ENCODE measurements at regions not wholly inside any gene's neighbourhood (a gene's known extent, or its start where the extent isn't known, plus 50 kb on each side); places are given as distances from the start of the nearest gene placed in this dataset.

DNA sequence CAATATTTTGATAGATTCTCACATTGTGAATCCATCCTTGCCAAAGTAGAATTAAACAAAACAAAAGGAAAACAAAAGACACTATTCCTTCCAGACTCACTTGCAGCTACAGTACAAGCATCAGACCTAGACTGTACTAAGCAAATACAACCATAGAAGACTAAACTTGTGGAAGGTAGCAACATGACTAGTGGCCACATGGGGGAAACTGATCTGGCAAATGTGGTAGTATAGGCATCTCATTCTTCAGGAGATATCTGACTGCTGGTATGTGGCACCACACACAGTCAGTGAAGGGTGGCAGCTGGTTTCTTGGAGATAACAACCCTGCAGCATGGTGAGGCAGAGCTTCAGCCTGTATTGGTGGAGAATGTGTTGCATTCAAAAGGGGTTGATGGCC lies 81.0 kb upstream of the ACVR2A start:
- H3K27me3 ChIP-seq (ENCODE audit: control insufficient read depth in 3 of 3, insufficient read depth in 3 of 3, low read length in 3 of 3), result no peaks in the 10 kb centered on the region
- no peak overlapping the region for H3K4me3 ChIP-seq (ENCODE audit: low read length in 3 of 3)

DNA sequence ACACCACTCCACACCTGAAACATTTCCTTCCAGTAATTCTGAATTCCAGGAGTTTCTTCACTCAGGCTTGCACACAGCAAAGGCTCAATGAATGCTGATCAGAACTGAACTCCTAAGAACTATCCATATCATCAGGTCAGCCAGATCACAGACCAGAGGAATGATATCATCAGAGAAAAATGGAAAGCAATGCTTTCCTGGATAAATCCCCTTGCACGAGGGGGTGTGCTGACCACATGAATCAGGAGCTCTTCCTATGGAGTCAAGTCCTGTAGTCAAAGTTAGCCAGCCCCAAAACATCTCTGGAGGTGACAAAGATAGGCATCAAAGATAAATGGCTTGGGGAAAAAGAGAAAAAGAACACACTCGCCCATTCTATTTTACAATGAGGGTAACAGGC lies 83.8 kb upstream of the ACVR2A start:
- H3K9me3 ChIP-seq (ENCODE audit: control insufficient read depth in 3 of 3, low read length in 3 of 3), result no peaks in the 10 kb centered on the region
- no peak overlapping the region for H3K9ac ChIP-seq (ENCODE audit: low read depth in 1 of 3, low read length in 3 of 3)
- H3K27ac ChIP-seq (ENCODE audit: low read depth, low read length), result no peak overlapping the region
- no peak overlapping the region for H3K4me3 ChIP-seq (ENCODE audit: low read length in 3 of 3)
- H3K4me1 ChIP-seq (ENCODE audit: control insufficient read depth in 3 of 3, insufficient read depth in 3 of 3, low read length in 3 of 3), result no peaks in the 10 kb centered on the region
- no peaks in the 10 kb centered on the region for H3K27me3 ChIP-seq (ENCODE audit: control insufficient read depth in 3 of 3, insufficient read depth in 3 of 3, low read length in 3 of 3)
- no peaks in the 10 kb centered on the region for H3K36me3 ChIP-seq (ENCODE audit: control insufficient read depth in 3 of 3, insufficient read depth in 3 of 3, low read length in 3 of 3)

More for the DNA sequence above, 81.0 kb upstream of the ACVR2A start:
- H3K36me3 ChIP-seq (ENCODE audit: control insufficient read depth in 3 of 3, insufficient read depth in 3 of 3, low read length in 3 of 3), result no peaks in the 10 kb centered on the region
- H3K4me1 ChIP-seq (ENCODE audit: control insufficient read depth in 3 of 3, insufficient read depth in 3 of 3, low read length in 3 of 3), result no peaks in the 10 kb centered on the region
- H3K9ac ChIP-seq (ENCODE audit: low read depth in 1 of 3, low read length in 3 of 3), result no peak overlapping the region
- no peak overlapping the region for H3K27ac ChIP-seq (ENCODE audit: low read depth, low read length)
- no peaks in the 10 kb centered on the region for H3K9me3 ChIP-seq (ENCODE audit: control insufficient read depth in 3 of 3, low read length in 3 of 3)

DNA sequence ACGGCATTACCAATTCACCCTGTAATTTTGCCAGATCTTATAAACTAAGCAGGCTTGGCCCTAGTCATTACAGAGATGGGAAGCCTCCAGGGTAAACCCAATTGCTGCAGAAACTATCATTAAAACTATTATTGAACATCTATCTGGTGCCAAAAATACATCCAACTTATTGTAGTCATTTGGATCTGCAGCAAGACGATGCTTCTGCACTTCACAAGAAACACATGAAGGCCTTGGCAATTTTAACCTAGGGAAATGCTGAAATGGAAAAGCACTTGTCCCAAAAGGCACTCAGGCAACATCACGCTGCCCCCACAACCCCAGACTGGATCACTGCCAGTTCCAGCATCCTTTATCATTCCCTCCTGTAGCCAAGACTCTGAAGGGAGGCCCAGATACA lies 85.3 kb upstream of the ACVR2A start:
- no peaks in the 10 kb centered on the region for H3K27me3 ChIP-seq (ENCODE audit: control insufficient read depth in 3 of 3, insufficient read depth in 3 of 3, low read length in 3 of 3)
- no peak overlapping the region for H3K4me3 ChIP-seq (ENCODE audit: low read length in 3 of 3)
- H3K27ac ChIP-seq (ENCODE audit: low read depth, low read length), result no peak overlapping the region
- no peaks in the 10 kb centered on the region for H3K4me1 ChIP-seq (ENCODE audit: control insufficient read depth in 3 of 3, insufficient read depth in 3 of 3, low read length in 3 of 3)
- no peaks in the 10 kb centered on the region for H3K36me3 ChIP-seq (ENCODE audit: control insufficient read depth in 3 of 3, insufficient read depth in 3 of 3, low read length in 3 of 3)
- no peaks in the 10 kb centered on the region for H3K9me3 ChIP-seq (ENCODE audit: control insufficient read depth in 3 of 3, low read length in 3 of 3)
- H3K9ac ChIP-seq (ENCODE audit: low read depth in 1 of 3, low read length in 3 of 3), result no peak overlapping the region

DNA sequence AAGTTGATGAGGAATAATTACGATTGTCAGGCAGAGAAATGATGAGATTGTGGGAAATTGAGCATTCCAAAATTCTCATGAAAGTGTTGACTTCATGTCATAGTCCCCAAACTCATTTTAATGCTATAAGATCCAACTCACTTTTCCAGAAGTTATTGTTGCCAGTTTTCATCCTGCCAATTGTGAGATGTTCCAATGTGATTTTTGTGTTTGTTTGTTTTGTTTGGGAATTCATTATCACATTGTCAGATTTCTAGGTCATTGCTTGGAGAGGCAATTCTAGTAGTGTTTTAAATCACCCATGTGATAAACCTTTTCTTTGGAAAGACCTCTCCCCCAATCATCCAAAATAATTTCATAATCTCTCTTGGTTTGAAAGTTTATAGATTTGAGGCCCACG lies 86.0 kb upstream of the ACVR2A start:
- H3K27ac ChIP-seq (ENCODE audit: low read depth, low read length), result no peak overlapping the region
- H3K36me3 ChIP-seq (ENCODE audit: control insufficient read depth in 3 of 3, insufficient read depth in 3 of 3, low read length in 3 of 3), result no peaks in the 10 kb centered on the region
- no peaks in the 10 kb centered on the region for H3K4me1 ChIP-seq (ENCODE audit: control insufficient read depth in 3 of 3, insufficient read depth in 3 of 3, low read length in 3 of 3)
- H3K9ac ChIP-seq (ENCODE audit: low read depth in 1 of 3, low read length in 3 of 3), result no peak overlapping the region
- H3K9me3 ChIP-seq (ENCODE audit: control insufficient read depth in 3 of 3, low read length in 3 of 3), result no peaks in the 10 kb centered on the region
- no peak overlapping the region for H3K4me3 ChIP-seq (ENCODE audit: low read length in 3 of 3)
- H3K27me3 ChIP-seq (ENCODE audit: control insufficient read depth in 3 of 3, insufficient read depth in 3 of 3, low read length in 3 of 3), result no peaks in the 10 kb centered on the region

- Histone ChIP-seq H3K9ac (ENCODE audit: low read depth in 1 of 3, low read length in 3 of 3) (no peak overlapping the region), H3K36me3 (ENCODE audit: control insufficient read depth in 3 of 3, insufficient read depth in 3 of 3, low read length in 3 of 3) (no peaks in the 10 kb centered on the region), H3K4me3 (ENCODE audit: low read length in 3 of 3) (no peak overlapping the region), H3K4me1 (ENCODE audit: control insufficient read depth in 3 of 3, insufficient read depth in 3 of 3, low read length in 3 of 3) (no peaks in the 10 kb centered on the region), H3K9me3 (ENCODE audit: control insufficient read depth in 3 of 3, low read length in 3 of 3) (no peaks in the 10 kb centered on the region), H3K27ac (ENCODE audit: low read depth, low read length) (no peak overlapping the region), H3K27me3 (ENCODE audit: control insufficient read depth in 3 of 3, insufficient read depth in 3 of 3, low read length in 3 of 3) (no peaks in the 10 kb centered on the region)
Measured at GRCh38 chr2:147756069-147756468, 88.8 kb upstream of the ACVR2A start.

DNA sequence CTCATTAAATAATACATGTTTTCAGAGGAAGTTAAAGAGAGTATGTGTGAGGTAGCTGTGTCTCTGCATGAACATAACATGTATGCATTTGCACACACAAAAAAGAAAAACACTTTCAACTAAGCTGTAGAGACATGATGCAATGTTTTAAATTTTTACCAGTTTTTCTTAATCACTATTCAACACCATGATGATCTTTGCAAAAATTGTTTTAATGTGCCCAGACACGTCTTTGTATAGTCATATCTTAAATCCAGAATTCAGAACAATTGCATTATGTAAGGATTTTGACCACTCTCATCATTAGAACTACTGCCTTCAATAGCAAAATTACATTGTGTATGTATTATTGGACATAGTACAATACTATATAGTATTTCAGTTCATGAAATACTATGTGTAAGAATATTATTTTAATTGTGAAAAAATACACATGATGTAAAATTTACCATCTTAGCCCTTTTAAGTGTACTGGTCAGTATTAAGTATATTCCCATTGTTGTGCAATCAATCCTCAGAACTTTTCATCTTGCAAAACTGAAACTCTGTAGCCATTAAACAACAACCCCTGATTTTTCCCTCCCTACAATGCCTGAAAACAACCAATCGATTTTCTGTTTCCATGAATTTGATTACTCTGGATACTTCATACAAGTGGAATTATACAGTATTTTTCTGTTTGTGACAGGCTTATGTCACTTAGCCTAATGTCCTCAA lies 104.5 kb upstream of the ACVR2A start:
- Histone ChIP-seq H3K36me3 (ENCODE audit: control insufficient read depth in 3 of 3, insufficient read depth in 3 of 3, low read length in 3 of 3) (no peaks in the 10 kb centered on the region), H3K27me3 (ENCODE audit: control insufficient read depth in 3 of 3, insufficient read depth in 3 of 3, low read length in 3 of 3) (no peaks in the 10 kb centered on the region), H3K4me3 (ENCODE audit: low read length in 3 of 3) (no peak overlapping the region), H3K27ac (ENCODE audit: low read depth, low read length) (no peak overlapping the region), H3K9ac (ENCODE audit: low read depth in 1 of 3, low read length in 3 of 3) (no peak overlapping the region), H3K9me3 (ENCODE audit: control insufficient read depth in 3 of 3, low read length in 3 of 3) (no peaks in the 10 kb centered on the region), H3K4me1 (ENCODE audit: control insufficient read depth in 3 of 3, insufficient read depth in 3 of 3, low read length in 3 of 3) (no peaks in the 10 kb centered on the region)

- Histone ChIP-seq H3K4me3 (ENCODE audit: low read length in 3 of 3) (no peak overlapping the region), H3K27ac (ENCODE audit: low read depth, low read length) (no peak overlapping the region), H3K36me3 (ENCODE audit: control insufficient read depth in 3 of 3, insufficient read depth in 3 of 3, low read length in 3 of 3) (no peaks in the 10 kb centered on the region), H3K9ac (ENCODE audit: low read depth in 1 of 3, low read length in 3 of 3) (no peak overlapping the region), H3K4me1 (ENCODE audit: control insufficient read depth in 3 of 3, insufficient read depth in 3 of 3, low read length in 3 of 3) (no peaks in the 10 kb centered on the region), H3K9me3 (ENCODE audit: control insufficient read depth in 3 of 3, low read length in 3 of 3) (no peaks in the 10 kb centered on the region), H3K27me3 (ENCODE audit: control insufficient read depth in 3 of 3, insufficient read depth in 3 of 3, low read length in 3 of 3) (no peaks in the 10 kb centered on the region)
Measured at GRCh38 chr2:147739508-147739907, 105.3 kb upstream of the ACVR2A start.

GRCh38 chr2:147718831-147719230 lies 126.0 kb upstream of the ACVR2A start:
- H3K4me1 ChIP-seq (ENCODE audit: control insufficient read depth in 3 of 3, insufficient read depth in 3 of 3, low read length in 3 of 3), result no peaks in the 10 kb centered on the region
- no peak overlapping the region for H3K4me3 ChIP-seq (ENCODE audit: low read length in 3 of 3)
- no peak overlapping the region for H3K9ac ChIP-seq (ENCODE audit: low read depth in 1 of 3, low read length in 3 of 3)
- no peaks in the 10 kb centered on the region for H3K36me3 ChIP-seq (ENCODE audit: control insufficient read depth in 3 of 3, insufficient read depth in 3 of 3, low read length in 3 of 3)
- H3K9me3 ChIP-seq (ENCODE audit: control insufficient read depth in 3 of 3, low read length in 3 of 3), result no peaks in the 10 kb centered on the region
- no peaks in the 10 kb centered on the region for H3K27me3 ChIP-seq (ENCODE audit: control insufficient read depth in 3 of 3, insufficient read depth in 3 of 3, low read length in 3 of 3)
- no peak overlapping the region for H3K27ac ChIP-seq (ENCODE audit: low read depth, low read length)

GRCh38 chr2:147716906-147717305 lies 127.9 kb upstream of the ACVR2A start:
- Histone ChIP-seq H3K36me3 (ENCODE audit: control insufficient read depth in 3 of 3, insufficient read depth in 3 of 3, low read length in 3 of 3) (no peaks in the 10 kb centered on the region), H3K27me3 (ENCODE audit: control insufficient read depth in 3 of 3, insufficient read depth in 3 of 3, low read length in 3 of 3) (no peaks in the 10 kb centered on the region), H3K9me3 (ENCODE audit: control insufficient read depth in 3 of 3, low read length in 3 of 3) (no peaks in the 10 kb centered on the region), H3K9ac (ENCODE audit: low read depth in 1 of 3, low read length in 3 of 3) (no peak overlapping the region), H3K27ac (ENCODE audit: low read depth, low read length) (no peak overlapping the region), H3K4me3 (ENCODE audit: low read length in 3 of 3) (no peak overlapping the region), H3K4me1 (ENCODE audit: control insufficient read depth in 3 of 3, insufficient read depth in 3 of 3, low read length in 3 of 3) (no peaks in the 10 kb centered on the region)

- H3K27me3 ChIP-seq (ENCODE audit: control insufficient read depth in 3 of 3, insufficient read depth in 3 of 3, low read length in 3 of 3), result no peaks in the 10 kb centered on the region
- H3K9me3 ChIP-seq (ENCODE audit: control insufficient read depth in 3 of 3, low read length in 3 of 3), result peaks cover 0 to 2% (median 2%) of the 10 kb centered on the region in 3 donors
- no peak overlapping the region for H3K9ac ChIP-seq (ENCODE audit: low read depth in 1 of 3, low read length in 3 of 3)
- H3K27ac ChIP-seq (ENCODE audit: low read depth, low read length), result no peak overlapping the region
- no peaks in the 10 kb centered on the region for H3K36me3 ChIP-seq (ENCODE audit: control insufficient read depth in 3 of 3, insufficient read depth in 3 of 3, low read length in 3 of 3)
- no peak overlapping the region for H3K4me3 ChIP-seq (ENCODE audit: low read length in 3 of 3)
- H3K4me1 ChIP-seq (ENCODE audit: control insufficient read depth in 3 of 3, insufficient read depth in 3 of 3, low read length in 3 of 3), result no peaks in the 10 kb centered on the region
Measured at GRCh38 chr2:147715807-147716206, 129.0 kb upstream of the ACVR2A start.

Measured in skeletal muscle tissue (tissue), 3 donors.